Skeletal muscle satellite cell (primary cell): ENCODE measurements at regions not wholly inside any gene's neighbourhood (a gene's known extent, or its start where the extent isn't known, plus 50 kb on each side); places are given as distances from the start of the nearest gene placed in this dataset.

Experiments
- H3K27me3 ChIP-seq: 2 replicates; pipeline ENCODE4 v1.7.0; 2013; ENCODE audit warnings: low read length; ENCODE audit not compliant: control insufficient read depth, insufficient read depth
- H3K36me3 ChIP-seq: 2 replicates; pipeline ENCODE4 v1.7.0; 2013; ENCODE audit warnings: mild to moderate bottlenecking, control low read depth, low read length; ENCODE audit not compliant: insufficient read depth
- H3K4me1 ChIP-seq: 2 replicates; pipeline ENCODE4 v1.7.0; 2013; ENCODE audit warnings: low read length; ENCODE audit not compliant: control insufficient read depth, insufficient read depth
- H3K4me2 ChIP-seq: 2 replicates; pipeline ENCODE4 v1.7.0; 2013; ENCODE audit warnings: mild to moderate bottlenecking, low read length
- H3K4me3 ChIP-seq: 2 replicates; pipeline ENCODE4 v1.7.0; 2013; ENCODE audit warnings: low read length
- H3K9ac ChIP-seq: 2 replicates; pipeline ENCODE4 v1.7.0; 2013; ENCODE audit warnings: mild to moderate bottlenecking, low read depth, low read length, moderate library complexity
- H3K9me3 ChIP-seq: replicated peaks from 2 replicates; pipeline ENCODE4 v1.7.0; 2013; ENCODE audit warnings: mild to moderate bottlenecking, control low read depth, low read length

GRCh38 chr13:89550938-89551337 lies 1796.5 kb upstream of the MIR17HG start:
- no peak overlapping the region for H3K4me2 ChIP-seq
- no peak overlapping the region for H3K4me3 ChIP-seq
- H3K4me1 ChIP-seq: no peaks in the 10 kb centered on the region
- no peak overlapping the region for H3K9ac ChIP-seq
- no peaks in the 10 kb centered on the region for H3K9me3 ChIP-seq
- no peaks in the 10 kb centered on the region for H3K27me3 ChIP-seq
- H3K36me3 ChIP-seq: no peaks in the 10 kb centered on the region

- no peaks in the 10 kb centered on the region for H3K36me3 ChIP-seq
- no peaks in the 10 kb centered on the region for H3K9me3 ChIP-seq
- no peaks in the 10 kb centered on the region for H3K27me3 ChIP-seq
- H3K4me1 ChIP-seq: no peaks in the 10 kb centered on the region
- no peak overlapping the region for H3K9ac ChIP-seq
- H3K4me2 ChIP-seq: no peak overlapping the region
- no peak overlapping the region for H3K4me3 ChIP-seq
These were observed 1792.7 kb upstream of the MIR17HG start for GRCh38 chr13:89554801-89555200.

GRCh38 chr13:89565476-89566100 lies 1781.9 kb upstream of the MIR17HG start:
- Histone ChIP-seq H3K4me2 (no peak overlapping the region), H3K4me3 (no peak overlapping the region)

GRCh38 chr13:89567025-89567424 lies 1780.5 kb upstream of the MIR17HG start:
- Histone ChIP-seq H3K4me3 (no peak overlapping the region), H3K9ac (no peak overlapping the region), H3K36me3 (no peaks in the 10 kb centered on the region), H3K9me3 (no peaks in the 10 kb centered on the region), H3K4me1 (no peaks in the 10 kb centered on the region), H3K4me2 (no peak overlapping the region), H3K27me3 (no peaks in the 10 kb centered on the region)

More at GRCh38 chr13:89565476-89566100, 1781.9 kb upstream of the MIR17HG start:
- H3K9me3 ChIP-seq: no peaks in the 10 kb centered on the region
- H3K4me1 ChIP-seq: no peaks in the 10 kb centered on the region
- no peak overlapping the region for H3K9ac ChIP-seq
- no peaks in the 10 kb centered on the region for H3K27me3 ChIP-seq
- H3K36me3 ChIP-seq: no peaks in the 10 kb centered on the region

GRCh38 chr13:89568276-89568675 lies 1779.2 kb upstream of the MIR17HG start:
- H3K4me3 ChIP-seq: no peak overlapping the region
- no peaks in the 10 kb centered on the region for H3K9me3 ChIP-seq
- no peak overlapping the region for H3K4me2 ChIP-seq
- H3K36me3 ChIP-seq: no peaks in the 10 kb centered on the region
- H3K9ac ChIP-seq: no peak overlapping the region
- no peaks in the 10 kb centered on the region for H3K27me3 ChIP-seq
- H3K4me1 ChIP-seq: no peaks in the 10 kb centered on the region

GRCh38 chr13:89568746-89569145 lies 1778.7 kb upstream of the MIR17HG start:
- Histone ChIP-seq H3K4me2 (no peak overlapping the region), H3K4me1 (no peaks in the 10 kb centered on the region)

GRCh38 chr13:89571676-89572075 lies 1775.8 kb upstream of the MIR17HG start:
- H3K36me3 ChIP-seq: no peaks in the 10 kb centered on the region
- H3K4me2 ChIP-seq: no peak overlapping the region
- no peak overlapping the region for H3K4me3 ChIP-seq
- no peaks in the 10 kb centered on the region for H3K27me3 ChIP-seq
- H3K4me1 ChIP-seq: no peaks in the 10 kb centered on the region
- no peak overlapping the region for H3K9ac ChIP-seq
- no peaks in the 10 kb centered on the region for H3K9me3 ChIP-seq

More at GRCh38 chr13:89568746-89569145, 1778.7 kb upstream of the MIR17HG start:
- H3K27me3 ChIP-seq: no peaks in the 10 kb centered on the region
- H3K9me3 ChIP-seq: no peaks in the 10 kb centered on the region
- H3K9ac ChIP-seq: no peak overlapping the region
- H3K4me3 ChIP-seq: no peak overlapping the region
- no peaks in the 10 kb centered on the region for H3K36me3 ChIP-seq

- no peaks in the 10 kb centered on the region for H3K27me3 ChIP-seq
- no peak overlapping the region for H3K4me2 ChIP-seq
- H3K4me1 ChIP-seq: no peaks in the 10 kb centered on the region
- no peak overlapping the region for H3K9ac ChIP-seq
- H3K4me3 ChIP-seq: no peak overlapping the region
- H3K9me3 ChIP-seq: no peaks in the 10 kb centered on the region
- no peaks in the 10 kb centered on the region for H3K36me3 ChIP-seq
These were observed 1773.4 kb upstream of the MIR17HG start for GRCh38 chr13:89574077-89574476.

- no peak overlapping the region for H3K4me2 ChIP-seq
- no peaks in the 10 kb centered on the region for H3K9me3 ChIP-seq
- no peaks in the 10 kb centered on the region for H3K27me3 ChIP-seq
- no peak overlapping the region for H3K9ac ChIP-seq
- H3K4me3 ChIP-seq: no peak overlapping the region
- no peaks in the 10 kb centered on the region for H3K36me3 ChIP-seq
- H3K4me1 ChIP-seq: no peaks in the 10 kb centered on the region
These were observed 1770.2 kb upstream of the MIR17HG start for GRCh38 chr13:89577301-89577700.

- Histone ChIP-seq H3K9me3 (no peaks in the 10 kb centered on the region), H3K36me3 (no peaks in the 10 kb centered on the region), H3K4me1 (no peaks in the 10 kb centered on the region), H3K9ac (no peak overlapping the region), H3K4me2 (no peak overlapping the region), H3K4me3 (no peak overlapping the region), H3K27me3 (no peaks in the 10 kb centered on the region)
These were observed 1763.3 kb upstream of the MIR17HG start for GRCh38 chr13:89584058-89584620.

- H3K9me3 ChIP-seq: no peaks in the 10 kb centered on the region
- H3K36me3 ChIP-seq: no peaks in the 10 kb centered on the region
- no peaks in the 10 kb centered on the region for H3K4me1 ChIP-seq
- H3K4me3 ChIP-seq: no peak overlapping the region
- H3K4me2 ChIP-seq: no peak overlapping the region
- H3K27me3 ChIP-seq: no peaks in the 10 kb centered on the region
- H3K9ac ChIP-seq: no peak overlapping the region
These were observed 1744.8 kb upstream of the MIR17HG start for GRCh38 chr13:89602655-89603054.

GRCh38 chr13:89603187-89603586 lies 1744.3 kb upstream of the MIR17HG start:
- H3K4me2 ChIP-seq: no peak overlapping the region
- H3K4me3 ChIP-seq: no peak overlapping the region
- H3K4me1 ChIP-seq: no peaks in the 10 kb centered on the region
- H3K9me3 ChIP-seq: no peaks in the 10 kb centered on the region
- no peak overlapping the region for H3K9ac ChIP-seq
- no peaks in the 10 kb centered on the region for H3K27me3 ChIP-seq
- H3K36me3 ChIP-seq: no peaks in the 10 kb centered on the region
